Bone marrow (tissue), 2 donors: ENCODE measurements at regions not wholly inside any gene's neighbourhood (a gene's known extent, or its start where the extent isn't known, plus 50 kb on each side); places are given as distances from the start of the nearest gene placed in this dataset.

Source experiments
- DNase-seq, 2 donors: peaks; one replicate each; lab custom pipeline; 2025; lab: John Stamatoyannopoulos, UW

DNA sequence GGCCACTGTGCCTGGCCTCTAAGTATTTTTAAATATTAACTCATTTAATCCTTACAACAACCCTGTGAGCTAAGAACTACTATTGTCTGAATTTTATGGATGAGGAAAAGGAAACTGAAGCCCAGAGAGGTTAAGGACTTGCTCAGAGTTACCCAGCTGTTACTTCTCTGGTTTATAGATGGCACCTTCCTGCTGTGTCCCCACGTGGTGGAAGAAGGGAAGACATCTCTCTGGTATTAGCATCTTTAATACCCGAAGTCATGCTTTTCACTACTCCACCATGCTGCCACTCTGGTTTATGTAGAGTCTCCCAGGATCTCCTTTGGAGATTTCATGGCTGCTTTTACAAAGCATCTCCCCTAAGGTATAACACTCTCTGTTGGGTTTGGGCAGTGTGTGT is 105.5 kb upstream of the MKLN1 start:
- no peak for DNase-seq

GRCh38 chr7:131223151-131223550 is 104.5 kb upstream of the MKLN1 start:
- DNase-seq: no peak

- no peak for DNase-seq
These were observed 102.7 kb upstream of the MKLN1 start for GRCh38 chr7:131224996-131225395.

- no peak for DNase-seq
These were observed 101.8 kb upstream of the MKLN1 start for GRCh38 chr7:131225619-131226513.

- DNase-seq: no peak
These were observed 101.2 kb upstream of the MKLN1 start for GRCh38 chr7:131226514-131226865.

DNA sequence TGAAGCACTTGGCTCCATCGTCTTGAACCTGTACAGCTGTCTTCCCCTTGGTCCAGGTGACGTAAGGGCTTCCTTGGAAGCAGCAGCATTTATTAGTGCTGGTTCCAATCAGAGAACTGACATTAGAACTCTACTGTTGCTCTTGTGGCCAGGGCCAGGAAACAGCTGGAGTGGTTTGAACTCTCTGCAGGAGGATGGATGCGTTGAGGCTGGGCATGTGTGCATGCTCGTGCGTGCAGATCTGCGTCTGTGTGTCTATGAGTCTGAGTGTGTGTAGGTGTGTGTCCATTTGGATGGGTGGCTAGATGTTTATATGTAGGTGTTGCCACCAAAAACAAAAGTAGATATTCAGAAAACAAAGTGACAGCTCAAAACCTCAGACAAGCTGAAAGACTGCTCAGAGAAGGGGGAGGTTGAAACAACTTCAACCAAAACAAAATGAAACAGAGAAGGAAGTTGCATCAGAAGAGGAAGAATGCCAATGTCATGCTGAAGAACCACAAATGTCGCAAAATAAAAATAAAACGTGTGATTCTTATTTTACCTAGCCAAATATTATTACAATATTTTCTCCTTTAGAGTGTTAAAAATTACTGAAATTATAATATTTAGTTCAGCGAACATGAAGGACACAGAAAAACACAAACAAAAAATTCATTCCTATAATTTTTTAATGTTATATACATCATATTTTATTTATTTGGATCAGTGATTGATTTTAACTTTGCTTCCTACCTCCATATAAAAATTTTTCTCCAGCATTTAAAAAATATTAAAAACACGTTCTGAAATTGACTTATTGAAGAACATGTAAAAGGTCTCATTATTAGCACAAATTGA is 96.1 kb upstream of the MKLN1 start:
- peak in 1 of 2 donors; percentile 93 for DNase-seq

DNA sequence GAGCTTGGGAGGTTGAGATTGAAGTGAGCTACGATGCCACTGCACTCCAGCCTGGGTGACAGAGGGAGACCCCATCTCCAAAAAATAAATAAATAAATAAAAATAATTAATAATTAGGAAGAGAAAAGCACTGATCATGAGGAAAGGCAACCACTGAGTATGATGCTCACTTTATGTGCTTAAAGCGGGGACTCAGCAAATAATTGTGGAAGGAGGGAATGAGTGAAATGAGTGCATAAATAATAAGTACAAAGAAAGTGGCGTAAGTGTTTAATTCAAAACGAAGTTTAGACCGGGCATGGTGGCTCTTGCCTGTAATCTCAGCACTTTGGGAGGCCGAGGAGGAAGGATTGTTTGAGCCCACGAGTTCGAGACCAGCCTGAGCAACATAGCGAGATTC is 94.9 kb upstream of the MKLN1 start:
- no peak for DNase-seq

DNA sequence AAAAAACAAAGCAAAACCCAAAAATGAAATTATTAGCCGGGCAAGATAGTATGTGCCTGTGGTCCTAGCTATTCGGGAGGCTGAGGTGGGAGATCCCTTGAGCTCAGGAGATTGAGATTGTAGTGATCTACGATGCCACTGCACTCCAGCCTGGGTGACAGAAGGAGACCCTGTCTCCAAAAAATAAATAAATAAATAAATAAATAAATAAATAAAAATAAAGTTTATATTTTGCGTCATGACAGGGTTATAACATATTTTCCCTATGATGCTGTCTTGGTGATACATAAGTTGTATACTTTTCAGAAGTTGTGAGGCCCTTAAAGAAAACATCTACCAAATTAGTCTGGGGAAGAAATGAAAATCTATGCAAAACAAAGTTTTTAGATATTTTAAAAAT is 94.5 kb upstream of the MKLN1 start:
- DNase-seq: no peak

GRCh38 chr7:131234719-131235488 is 92.8 kb upstream of the MKLN1 start:
- no peak for DNase-seq

DNA sequence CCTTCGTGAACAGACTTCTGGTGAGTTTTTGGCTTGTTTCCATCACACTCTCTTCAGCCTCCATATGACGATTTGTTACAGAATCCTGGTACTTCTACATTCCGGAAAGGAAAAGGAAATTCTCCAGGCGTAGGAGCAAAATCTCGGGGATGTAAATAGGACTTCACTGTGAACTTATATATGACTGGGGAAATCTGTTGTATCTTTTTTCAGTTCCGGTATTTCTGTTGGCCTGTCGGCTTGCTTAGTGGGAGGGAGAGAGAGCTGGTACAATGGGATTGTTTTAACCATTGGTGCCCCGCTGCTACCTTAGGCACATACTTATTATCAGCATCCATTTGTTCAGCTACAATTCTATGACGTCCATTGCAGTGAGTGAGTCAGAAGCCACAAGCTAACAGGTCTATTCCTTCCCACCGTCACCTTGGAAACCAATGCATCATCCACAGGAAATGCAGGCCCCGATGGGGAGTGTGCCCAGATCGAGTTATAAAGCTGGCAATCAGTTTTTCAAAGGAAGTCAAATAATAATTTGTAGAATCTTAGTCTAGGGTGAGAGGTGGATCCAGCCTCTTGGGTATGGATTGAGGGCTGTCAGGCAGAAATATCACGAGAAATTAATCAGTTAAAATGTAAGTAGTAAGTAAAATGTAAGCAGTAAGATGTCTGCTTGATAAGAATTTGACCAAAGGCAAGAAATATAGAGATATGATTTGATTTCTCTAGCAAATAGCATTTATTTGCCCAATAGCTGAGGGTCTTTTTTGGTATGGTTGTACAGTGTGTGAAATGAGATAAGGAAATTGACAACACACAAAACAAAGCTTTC is 92.0 kb upstream of the MKLN1 start:
- DNase-seq: peak in 1 of 2 donors; percentile 63

DNA sequence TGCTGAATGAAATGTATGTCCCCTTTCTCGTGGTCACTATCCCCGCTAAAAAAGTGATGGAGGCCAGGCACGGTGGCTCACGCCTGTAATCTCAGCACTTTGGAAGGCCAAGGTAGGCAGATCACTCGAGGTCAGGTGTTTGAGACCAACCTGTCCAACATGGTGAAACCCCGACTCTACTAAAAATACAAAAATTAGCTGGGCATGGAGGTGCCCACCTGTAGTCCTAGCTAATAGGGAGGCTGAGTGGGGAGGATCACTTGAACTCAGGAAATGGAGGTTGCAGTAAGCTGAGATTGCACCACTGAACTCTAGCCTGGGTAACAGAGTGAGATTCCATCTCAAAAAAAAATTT is 91.4 kb upstream of the MKLN1 start:
- no peak for DNase-seq

DNA sequence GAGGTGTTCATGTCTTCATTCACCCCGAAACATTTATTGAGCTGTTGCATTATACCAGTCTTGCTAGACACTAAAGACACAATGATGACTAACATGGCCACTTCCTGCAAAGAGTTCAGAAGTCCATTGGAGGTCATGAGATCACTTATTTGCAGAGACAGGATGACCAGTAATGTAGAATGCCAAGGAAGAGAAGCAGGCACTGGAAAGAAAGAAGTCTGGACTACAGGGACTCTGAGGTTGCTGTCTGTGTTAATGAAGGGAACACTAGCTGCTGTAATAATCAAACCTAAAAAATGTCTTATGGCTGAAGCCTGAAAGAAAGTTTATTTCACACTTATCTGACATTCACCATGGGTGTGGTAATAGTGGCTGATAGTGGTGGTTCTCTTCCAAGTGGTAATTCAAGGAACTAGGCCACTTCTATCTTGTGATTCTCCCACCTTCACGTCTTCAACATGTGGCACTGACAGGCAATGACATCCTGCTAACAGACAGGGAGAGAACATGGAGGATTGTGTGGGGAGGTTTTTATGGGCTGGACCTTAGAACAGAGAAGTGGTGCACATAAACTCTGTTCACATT is 89.2 kb upstream of the MKLN1 start:
- no peak for DNase-seq

DNA sequence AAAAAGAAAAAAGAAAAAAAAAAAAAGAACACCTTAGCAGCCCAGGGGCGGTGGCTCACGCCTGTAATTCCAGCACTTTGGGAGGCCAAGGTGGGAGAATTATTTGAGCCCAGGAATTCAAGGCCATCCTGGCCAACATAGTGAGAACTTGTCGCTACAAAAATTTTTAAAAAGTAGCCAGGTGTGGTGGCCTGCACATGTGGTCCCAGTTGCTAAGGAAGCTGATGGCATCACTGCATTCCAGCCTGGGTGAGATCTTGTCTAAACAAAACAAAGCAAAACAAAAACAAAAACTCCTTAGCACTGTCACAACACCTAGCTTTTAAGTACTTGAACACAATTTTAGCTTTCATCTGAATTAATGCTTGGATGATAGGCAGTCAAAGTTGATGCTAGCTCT is 86.3 kb upstream of the MKLN1 start:
- DNase-seq: no peak

GRCh38 chr7:131242123-131242650 is 85.5 kb upstream of the MKLN1 start:
- no peak for DNase-seq

GRCh38 chr7:131244259-131244852 is 83.3 kb upstream of the MKLN1 start:
- no peak for DNase-seq

DNA sequence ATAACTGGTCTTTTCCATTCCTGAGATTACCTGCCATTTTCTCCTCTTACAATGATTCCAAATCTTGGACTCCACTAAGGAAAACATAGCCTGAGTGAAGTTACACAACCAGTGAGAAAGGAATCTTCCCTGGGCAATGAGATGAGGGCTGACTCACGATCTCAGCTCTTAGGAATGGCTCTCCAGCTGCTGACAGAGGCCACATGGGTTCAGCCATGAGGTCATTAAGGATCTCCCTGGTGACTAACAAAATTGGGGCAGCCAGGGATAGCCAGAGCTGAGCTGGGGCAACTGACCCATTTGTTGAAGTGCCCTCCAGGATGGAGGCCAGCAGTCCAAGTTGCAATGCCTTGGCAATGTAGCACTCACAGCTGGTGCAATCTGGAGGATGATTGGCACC is 78.7 kb upstream of the MKLN1 start:
- no peak for DNase-seq

DNA sequence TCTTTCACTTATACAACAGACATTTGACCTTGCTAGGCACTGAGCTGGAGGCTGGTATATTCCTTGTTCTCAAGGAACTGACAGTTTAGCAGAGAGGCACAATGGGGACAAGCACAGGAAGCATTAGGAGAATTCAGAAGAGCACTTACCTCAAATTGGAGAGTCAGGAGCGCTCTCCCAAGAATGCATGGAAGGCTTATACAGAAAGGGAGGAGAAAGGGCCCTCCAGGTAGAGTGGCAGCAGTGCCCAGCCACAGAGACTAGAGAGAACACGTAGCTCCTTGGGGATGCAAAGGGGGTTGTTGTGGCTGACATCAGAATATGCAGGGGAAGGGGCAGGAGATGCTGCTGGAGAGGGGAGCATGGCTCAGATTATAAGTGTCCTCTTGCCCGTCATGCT is 78.2 kb upstream of the MKLN1 start:
- no peak for DNase-seq

DNA sequence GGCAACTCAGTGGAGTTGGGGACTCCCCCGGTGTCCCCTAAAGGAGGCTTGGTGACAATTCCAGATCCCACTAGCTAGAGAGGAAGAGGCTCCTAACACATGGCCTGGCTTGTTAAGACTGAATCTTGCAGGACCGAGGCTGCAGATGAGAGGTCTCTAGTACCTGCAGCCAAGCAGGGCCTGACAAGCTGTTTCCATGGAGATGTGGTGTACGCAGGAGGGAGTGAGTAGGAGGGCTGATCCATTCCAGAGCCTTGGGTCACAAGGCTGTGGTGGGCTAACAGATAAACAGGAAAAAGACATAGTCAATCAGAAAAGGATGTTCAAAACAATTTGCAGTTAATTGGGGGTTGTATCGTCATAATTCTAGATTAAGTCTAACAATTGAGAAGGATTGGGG is 77.3 kb upstream of the MKLN1 start:
- no peak for DNase-seq

DNA sequence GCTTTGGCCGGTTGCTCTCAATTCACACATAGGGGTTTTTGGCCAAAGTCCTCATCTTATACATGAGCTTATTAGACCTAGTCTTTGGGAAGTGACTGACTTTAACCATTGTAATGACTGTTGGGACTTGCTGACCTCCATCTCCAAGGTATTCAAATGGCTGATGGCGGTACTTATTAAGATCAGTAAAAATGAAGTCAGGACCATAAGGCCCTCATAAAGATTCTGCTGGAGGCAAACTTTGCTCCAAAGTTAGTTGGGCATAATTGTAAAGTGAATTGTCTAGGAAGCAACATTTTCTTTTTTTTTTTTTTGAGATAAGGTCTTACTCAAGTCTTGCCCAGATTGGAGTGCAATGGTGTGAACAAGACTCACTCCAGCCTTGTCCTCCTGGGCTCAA is 76.3 kb upstream of the MKLN1 start:
- DNase-seq: no peak

DNA sequence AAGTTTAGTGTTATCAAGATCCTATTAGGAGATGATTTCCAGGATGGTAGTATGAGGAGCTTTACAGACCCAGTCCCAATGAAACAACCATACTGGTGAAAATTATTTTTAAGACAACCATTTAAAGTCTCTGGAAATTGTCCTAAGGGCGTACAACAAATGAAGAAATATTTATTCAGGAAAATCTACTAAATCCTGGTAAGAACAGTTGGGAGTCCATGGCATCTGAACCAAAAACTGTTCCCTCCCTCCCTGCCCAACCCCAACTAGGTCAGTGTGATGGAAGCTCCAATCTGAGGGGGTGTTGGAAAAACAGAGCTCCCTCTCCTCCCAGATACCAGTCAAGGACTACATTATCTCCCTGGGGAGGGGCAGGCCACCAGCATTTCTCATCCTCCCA is 74.7 kb upstream of the MKLN1 start:
- no peak for DNase-seq

- DNase-seq: no peak
These were observed 73.5 kb upstream of the MKLN1 start for GRCh38 chr7:131254211-131254610.
